MCF 10A (cell line): ENCODE measurements at regions not wholly inside any gene's neighbourhood (a gene's known extent, or its start where the extent isn't known, plus 50 kb on each side); places are given as distances from the start of the nearest gene placed in this dataset.

ENCODE experiments used
- BruUV-seq: library from RNA; stranded (reverse); fragments of 400-500 nt; replicated peaks from 2 replicates; lab custom pipeline; 2021; lab: Mats Ljungman, UMichigan
- CTCF ChIA-PET: fragments of 300-600 bp; sonication (Branson Sonifier 250); formaldehyde crosslinking; extraction: SDS; loops from one replicate; lab custom pipeline; 2021; ENCODE audit warnings: antibody characterized with exemption, inconsistent platforms; lab: Yijun Ruan, JAX
- POLR2A ChIA-PET: fragments of 300-600, 350-650 bp; sonication (Branson Sonifier 250); formaldehyde crosslinking; extraction: SDS; loops from one replicate; lab custom pipeline; 2020; ENCODE audit warnings: antibody characterized with exemption, inconsistent platforms; lab: Yijun Ruan, JAX
- DNase-seq: peaks from one replicate; pipeline ENCODE4 v3.0.0-alpha.2; 2018; ENCODE audit not compliant: unreplicated experiment
- H3K27ac Mint-ChIP-seq: one replicate; pipeline ENCODE4 v1.8.0; 2022; ENCODE audit warnings: mild to moderate bottlenecking, low read depth, mixed read lengths; ENCODE audit not compliant: unreplicated experiment
- H3K27me3 Mint-ChIP-seq: one replicate; pipeline ENCODE4 v1.8.0; 2022; ENCODE audit warnings: mixed read lengths; ENCODE audit not compliant: insufficient read depth, unreplicated experiment
- H3K36me3 Mint-ChIP-seq: one replicate; pipeline ENCODE4 v1.8.0; 2022; ENCODE audit warnings: mild to moderate bottlenecking, moderate library complexity, mixed read lengths; ENCODE audit not compliant: insufficient read depth, unreplicated experiment
- H3K4me1 Mint-ChIP-seq: one replicate; pipeline ENCODE4 v1.8.0; 2022; ENCODE audit warnings: mixed read lengths; ENCODE audit not compliant: insufficient read depth, unreplicated experiment
- H3K4me3 Mint-ChIP-seq: one replicate; pipeline ENCODE4 v1.8.0; 2022; ENCODE audit warnings: mild to moderate bottlenecking, moderate library complexity, mixed read lengths; ENCODE audit not compliant: unreplicated experiment
- H3K9me3 Mint-ChIP-seq: one replicate; pipeline ENCODE4 v1.8.0; 2022; ENCODE audit warnings: mixed read lengths; ENCODE audit not compliant: unreplicated experiment
- CTCF ChIP-seq: fragments of 200-600 bp; IDR thresholded peaks from one replicate; pipeline ENCODE4 v1.8.0; 2022; ENCODE audit warnings: antibody characterized with exemption, mild to moderate bottlenecking; ENCODE audit not compliant: unreplicated experiment
- intact Hi-C: fragments of 100-400 bp; cut with micrococcal nuclease; formaldehyde crosslinking; loops from 2 replicates; pipeline ENCODE4 v1.14.1; 2022

- CTCF ChIA-PET = no interaction called here
- no TSS peak for BruUV-seq
- no peak overlapping the region for H3K4me3 Mint-ChIP-seq
- DNase-seq = no peak
- no peak for TF ChIP-seq CTCF
- H3K36me3 Mint-ChIP-seq = no peaks in the 10 kb centered on the region
- peaks cover 5% of the 10 kb centered on the region for H3K4me1 Mint-ChIP-seq
- H3K27me3 Mint-ChIP-seq = no peaks in the 10 kb centered on the region
- H3K9me3 Mint-ChIP-seq = no peaks in the 10 kb centered on the region
- POLR2A ChIA-PET = interaction anchor here (0.7 to 1.8 kb wide), 2 partner anchors 10 to 13 kb away, joined by 3 to 9 read pairs; no protein-coding TSS in a partner anchor
- no peak overlapping the region for H3K27ac Mint-ChIP-seq
- intact Hi-C loops = no loop called here
Observed at GRCh38 chr10:117666965-117667364, 124.4 kb downstream of the EMX2 start.

- no peak for DNase-seq
- CTCF ChIA-PET = no interaction called here
- Mint-ChIP-seq H3K27me3 (no peaks in the 10 kb centered on the region), H3K4me1 (peaks cover 5% of the 10 kb centered on the region), H3K36me3 (no peaks in the 10 kb centered on the region), H3K9me3 (no peaks in the 10 kb centered on the region), H3K27ac (no peak overlapping the region), H3K4me3 (no peak overlapping the region)
- BruUV-seq = no TSS peak
- POLR2A ChIA-PET = no interaction called here
- intact Hi-C loops = no loop called here
- no peak for TF ChIP-seq CTCF
Observed at GRCh38 chr10:117667831-117668230, 125.3 kb downstream of the EMX2 start.

- Mint-ChIP-seq H3K36me3 (no peaks in the 10 kb centered on the region), H3K9me3 (no peaks in the 10 kb centered on the region), H3K4me3 (no peak overlapping the region), H3K27me3 (no peaks in the 10 kb centered on the region), H3K4me1 (peaks cover 4% of the 10 kb centered on the region), H3K27ac (no peak overlapping the region)
- CTCF ChIA-PET = no interaction called here
- POLR2A ChIA-PET = no interaction called here
- intact Hi-C loops = no loop called here
- no TSS peak for BruUV-seq
- no peak for TF ChIP-seq CTCF
- no peak for DNase-seq
Observed at GRCh38 chr10:117668327-117669008, 125.9 kb downstream of the EMX2 start.

GRCh38 chr10:117669122-117669521, 126.6 kb downstream of the EMX2 start:
- H3K9me3 Mint-ChIP-seq = no peaks in the 10 kb centered on the region
- POLR2A ChIA-PET = no interaction called here
- H3K4me1 Mint-ChIP-seq = no peaks in the 10 kb centered on the region
- no peaks in the 10 kb centered on the region for H3K27me3 Mint-ChIP-seq
- intact Hi-C loops = no loop called here
- BruUV-seq = no TSS peak
- H3K4me3 Mint-ChIP-seq = no peak overlapping the region
- CTCF ChIA-PET = no interaction called here
- H3K36me3 Mint-ChIP-seq = no peaks in the 10 kb centered on the region
- no peak for DNase-seq
- no peak overlapping the region for H3K27ac Mint-ChIP-seq
- no peak for TF ChIP-seq CTCF
